HCT116 (cell line): ENCODE measurements at regions not wholly inside any gene's neighbourhood (a gene's known extent, or its start where the extent isn't known, plus 50 kb on each side); places are given as distances from the start of the nearest gene placed in this dataset.

Source experiments
- ATAC-seq: fragments of 200-7000 bp; cut with Tn5 transposase; 2 replicates; pipeline ENCODE4 v1.9.1; 2020; ENCODE audit warnings: mild to moderate bottlenecking, moderate library complexity
- BruUV-seq: library from RNA; stranded (reverse); fragments of 400-500 nt; replicated peaks from 2 replicates; lab custom pipeline; 2021; lab: Mats Ljungman, UMichigan
- CTCF ChIA-PET: fragments of 300-600 bp; sonication (Branson Sonifier 250); formaldehyde crosslinking; loops from one replicate; lab custom pipeline; 2021; ENCODE audit warnings: antibody characterized with exemption; lab: Charles Lee
- POLR2A ChIA-PET: fragments of 300-600, 350-600 bp; sonication (Branson Sonifier 250); formaldehyde crosslinking; loops from one replicate; lab custom pipeline; 2021; ENCODE audit warnings: antibody characterized with exemption; lab: Charles Lee
- RAD21 ChIA-PET, 2 experiments: fragments of 300-600 bp; sonication (Branson Sonifier 250); formaldehyde crosslinking; loops; one replicate each; lab custom pipeline; 2023; ENCODE audit warnings: low total read pairs in 2 of 2; ENCODE audit not compliant: uncharacterized antibody in 2 of 2, unreplicated experiment in 2 of 2, low non-redundant PET in 1 of 2; lab: Charles Lee
- DNase-seq: peaks from one replicate; pipeline ENCODE4 v3.0.0-alpha.2; 2010; ENCODE audit warnings: low read depth, low spot score
- H2AFZ ChIP-seq: fragments of 200-600 bp; shearing (Covaris generic), sonication (generic); 2 replicates; pipeline ENCODE4 v1.6.1; 2017; ENCODE audit warnings: low read depth, mixed run types, mixed read lengths, antibody characterized with exemption, low read length; ENCODE audit not compliant: poor library complexity, severe bottlenecking
- H3K27ac ChIP-seq: 2 replicates; pipeline ENCODE4 v1.5.1; 2012; ENCODE audit warnings: low read depth, low read length
- H3K27me3 ChIP-seq: fragments of 200-600 bp; sonication (generic); 2 replicates; pipeline ENCODE4 v1.6.1; 2016; ENCODE audit warnings: mixed run types, low read length, mixed read lengths; ENCODE audit not compliant: insufficient read depth
- H3K36me3 ChIP-seq, 2 experiments: fragments of 200-500 bp in 1 of 2; fragments of 200-600 bp in 1 of 2; sonication (Bioruptor generic) in 1 of 2; sonication (generic) in 1 of 2; 2 replicates each; pipeline versions ENCODE4 v1.5.1 to v1.6.1; 2014 to 2016; ENCODE audit warnings: low read length in 2 of 2, inconsistent platforms in 1 of 2, mixed read lengths in 1 of 2, mixed run types in 1 of 2; ENCODE audit not compliant: insufficient read depth in 2 of 2, control insufficient read depth in 1 of 2
- H3K4me1 ChIP-seq, 2 experiments: fragments of 200-600 bp in 1 of 2; sonication (generic) in 1 of 2; 2 replicates each; pipeline versions ENCODE4 v1.5.1 to v1.6.1; 2012 to 2017; ENCODE audit warnings: low read length in 2 of 2, inconsistent platforms in 1 of 2, mild to moderate bottlenecking in 1 of 2, mixed read lengths in 1 of 2, mixed run types in 1 of 2, moderate library complexity in 1 of 2; ENCODE audit not compliant: insufficient read depth in 2 of 2, control insufficient read depth in 1 of 2
- H3K4me2 ChIP-seq: fragments of 200-600 bp; sonication (generic); 2 replicates; pipeline ENCODE4 v1.6.1; 2017; ENCODE audit warnings: mixed run types, low read length, mixed read lengths
- H3K4me3 ChIP-seq, 2 experiments: fragments of 200-600 bp in 1 of 2; sonication (generic) in 1 of 2; replicated peaks in 1 of 2; 2 replicates each; pipeline ENCODE4 v1.5.1; 2011 to 2016; ENCODE audit warnings: low read length in 2 of 2, control low read depth in 1 of 2, low read depth in 1 of 2, mild to moderate bottlenecking in 1 of 2, mixed read lengths in 1 of 2, mixed run types in 1 of 2
- H3K79me2 ChIP-seq: fragments of 200-600 bp; sonication (generic); 2 replicates; pipeline ENCODE4 v1.6.1; 2017; ENCODE audit warnings: mild to moderate bottlenecking, mixed run types, low read length, moderate library complexity, mixed read lengths; ENCODE audit not compliant: insufficient read depth
- H3K9ac ChIP-seq: fragments of 200-600 bp; sonication (generic); 2 replicates; pipeline ENCODE4 v1.6.1; 2016; ENCODE audit warnings: low read length, mixed read lengths
- H3K9me2 ChIP-seq: fragments of 200-600 bp; sonication (generic), shearing (Covaris generic); 2 replicates; pipeline ENCODE4 v1.6.1; 2017; ENCODE audit warnings: mixed run types, mild to moderate bottlenecking, moderate library complexity; ENCODE audit not compliant: insufficient read depth
- H3K9me3 ChIP-seq, 2 experiments: fragments of 200-500 bp in 1 of 2; fragments of 200-600 bp in 1 of 2; sonication (Bioruptor generic) in 1 of 2; sonication (generic) in 1 of 2; 2 replicates each; pipeline ENCODE4 v1.6.1; 2014 to 2017; ENCODE audit warnings: low read length in 2 of 2, mixed read lengths in 2 of 2, inconsistent platforms in 1 of 2, low read depth in 1 of 2, mild to moderate bottlenecking in 1 of 2, mixed run types in 1 of 2, moderate library complexity in 1 of 2; ENCODE audit not compliant: control insufficient read depth in 1 of 2, insufficient read depth in 1 of 2
- H4K20me1 ChIP-seq: fragments of 200-600 bp; sonication (generic), shearing (Covaris generic); 2 replicates; pipeline ENCODE4 v1.6.1; 2017; ENCODE audit warnings: mixed run types, mild to moderate bottlenecking, moderate library complexity; ENCODE audit not compliant: insufficient read depth
- CBX3 ChIP-seq: IDR thresholded peaks from 2 replicates; pipeline ENCODE4 v1.6.1; 2012; ENCODE audit warnings: low read depth
- CEBPB ChIP-seq: IDR thresholded peaks from 2 replicates; pipeline ENCODE4 v1.6.1; 2012; ENCODE audit warnings: low read depth
- EGR1 ChIP-seq: IDR thresholded peaks from 2 replicates; pipeline ENCODE4 v1.6.1; 2012; ENCODE audit warnings: low read depth
- FOSL1 ChIP-seq: IDR thresholded peaks from 2 replicates; pipeline ENCODE4 v1.6.1; 2012; ENCODE audit warnings: low read depth
- JUND ChIP-seq: IDR thresholded peaks from 2 replicates; pipeline ENCODE4 v1.6.1; 2012
- SIN3A ChIP-seq: IDR thresholded peaks from 2 replicates; pipeline ENCODE4 v1.6.1; 2012; ENCODE audit warnings: low read depth
- SRF ChIP-seq: IDR thresholded peaks from 2 replicates; pipeline ENCODE4 v1.6.1; 2012; ENCODE audit warnings: low read depth
- ZFX ChIP-seq: fragments of 450-650 bp; IDR thresholded peaks from 2 replicates; pipeline ENCODE4 v1.6.1; 2017
- ZNF274 ChIP-seq: fragments of 200-500 bp; sonication (Bioruptor generic); IDR thresholded peaks from 2 replicates; pipeline ENCODE4 v1.6.1; 2014; ENCODE audit warnings: mild to moderate bottlenecking, low read depth, low read length, inconsistent platforms
- intact Hi-C: fragments of 100-400 bp; cut with micrococcal nuclease; formaldehyde crosslinking; loops from 2 replicates; pipeline ENCODE4 v1.10.0; 2022
- TF ChIP-seq, protein P1 (sequence below): IDR thresholded peaks from 2 replicates; pipeline ENCODE4 v1.6.1; 2012; ENCODE audit warnings: low read depth
- TF ChIP-seq, protein P2 (sequence below): IDR thresholded peaks from 2 replicates; pipeline ENCODE4 v1.6.1; 2011; ENCODE audit warnings: mild to moderate bottlenecking, low read length, moderate library complexity; ENCODE audit not compliant: insufficient replicate concordance; ENCODE audit errors: extremely low read depth

DNA sequence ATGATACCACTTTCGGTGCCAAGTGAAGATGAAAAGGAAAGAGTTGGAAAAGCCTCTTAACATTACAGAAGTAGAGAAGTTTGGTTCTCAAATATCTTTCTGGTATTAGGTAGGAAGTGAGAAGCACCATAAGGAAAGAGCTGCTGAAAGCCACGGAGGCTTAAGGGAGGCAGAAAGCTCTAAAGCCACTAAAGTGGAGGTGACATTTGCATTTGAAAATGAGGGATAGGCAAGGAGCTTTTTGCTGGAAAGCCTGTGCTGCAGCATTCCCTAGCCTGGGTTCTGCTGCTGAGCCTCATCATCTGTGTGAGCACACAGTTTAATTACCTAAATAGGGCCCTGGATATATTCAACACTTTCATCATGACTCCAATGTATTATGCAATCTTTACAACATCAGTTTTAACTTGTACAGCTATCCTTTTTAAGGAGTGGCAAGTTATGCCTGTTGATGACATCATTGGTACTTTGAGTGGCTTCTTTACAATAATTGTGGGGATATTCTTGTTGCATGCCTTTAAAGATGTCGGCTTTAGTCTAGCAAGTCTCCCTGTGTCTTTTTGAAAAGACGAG lies 315.4 kb downstream of the RBM26 start:
- H3K36me3 ChIP-seq: no peaks in the 10 kb centered on the region
- no peaks in the 10 kb centered on the region for H3K9me2 ChIP-seq
- BruUV-seq: no TSS peak
- H3K27me3 ChIP-seq: peaks cover 4% of the 10 kb centered on the region; the same call in 1 of the 2 replicates
- ChIA-PET POLR2A (no interaction called here), RAD21 (no interaction called here), CTCF (no interaction called here)
- ATAC-seq: no peak
- no peak overlapping the region for H3K4me2 ChIP-seq
- H3K27ac ChIP-seq: no peak overlapping the region
- H3K4me1 ChIP-seq: no peaks in the 10 kb centered on the region
- H3K4me3 ChIP-seq: no peak overlapping the region
- H4K20me1 ChIP-seq: no peaks in the 10 kb centered on the region
- DNase-seq: no peak
- TF ChIP-seq SIN3A (no peak), ZFX (no peak), SRF (no peak), EGR1 (no peak), CEBPB (no peak), FOSL1 (no peak), JUND (no peak), CBX3 (no peak), ZNF274 (no peak)
- TF ChIP-seq, protein P1, sequence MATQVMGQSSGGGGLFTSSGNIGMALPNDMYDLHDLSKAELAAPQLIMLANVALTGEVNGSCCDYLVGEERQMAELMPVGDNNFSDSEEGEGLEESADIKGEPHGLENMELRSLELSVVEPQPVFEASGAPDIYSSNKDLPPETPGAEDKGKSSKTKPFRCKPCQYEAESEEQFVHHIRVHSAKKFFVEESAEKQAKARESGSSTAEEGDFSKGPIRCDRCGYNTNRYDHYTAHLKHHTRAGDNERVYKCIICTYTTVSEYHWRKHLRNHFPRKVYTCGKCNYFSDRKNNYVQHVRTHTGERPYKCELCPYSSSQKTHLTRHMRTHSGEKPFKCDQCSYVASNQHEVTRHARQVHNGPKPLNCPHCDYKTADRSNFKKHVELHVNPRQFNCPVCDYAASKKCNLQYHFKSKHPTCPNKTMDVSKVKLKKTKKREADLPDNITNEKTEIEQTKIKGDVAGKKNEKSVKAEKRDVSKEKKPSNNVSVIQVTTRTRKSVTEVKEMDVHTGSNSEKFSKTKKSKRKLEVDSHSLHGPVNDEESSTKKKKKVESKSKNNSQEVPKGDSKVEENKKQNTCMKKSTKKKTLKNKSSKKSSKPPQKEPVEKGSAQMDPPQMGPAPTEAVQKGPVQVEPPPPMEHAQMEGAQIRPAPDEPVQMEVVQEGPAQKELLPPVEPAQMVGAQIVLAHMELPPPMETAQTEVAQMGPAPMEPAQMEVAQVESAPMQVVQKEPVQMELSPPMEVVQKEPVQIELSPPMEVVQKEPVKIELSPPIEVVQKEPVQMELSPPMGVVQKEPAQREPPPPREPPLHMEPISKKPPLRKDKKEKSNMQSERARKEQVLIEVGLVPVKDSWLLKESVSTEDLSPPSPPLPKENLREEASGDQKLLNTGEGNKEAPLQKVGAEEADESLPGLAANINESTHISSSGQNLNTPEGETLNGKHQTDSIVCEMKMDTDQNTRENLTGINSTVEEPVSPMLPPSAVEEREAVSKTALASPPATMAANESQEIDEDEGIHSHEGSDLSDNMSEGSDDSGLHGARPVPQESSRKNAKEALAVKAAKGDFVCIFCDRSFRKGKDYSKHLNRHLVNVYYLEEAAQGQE: no peak
- TF ChIP-seq, protein P2, sequence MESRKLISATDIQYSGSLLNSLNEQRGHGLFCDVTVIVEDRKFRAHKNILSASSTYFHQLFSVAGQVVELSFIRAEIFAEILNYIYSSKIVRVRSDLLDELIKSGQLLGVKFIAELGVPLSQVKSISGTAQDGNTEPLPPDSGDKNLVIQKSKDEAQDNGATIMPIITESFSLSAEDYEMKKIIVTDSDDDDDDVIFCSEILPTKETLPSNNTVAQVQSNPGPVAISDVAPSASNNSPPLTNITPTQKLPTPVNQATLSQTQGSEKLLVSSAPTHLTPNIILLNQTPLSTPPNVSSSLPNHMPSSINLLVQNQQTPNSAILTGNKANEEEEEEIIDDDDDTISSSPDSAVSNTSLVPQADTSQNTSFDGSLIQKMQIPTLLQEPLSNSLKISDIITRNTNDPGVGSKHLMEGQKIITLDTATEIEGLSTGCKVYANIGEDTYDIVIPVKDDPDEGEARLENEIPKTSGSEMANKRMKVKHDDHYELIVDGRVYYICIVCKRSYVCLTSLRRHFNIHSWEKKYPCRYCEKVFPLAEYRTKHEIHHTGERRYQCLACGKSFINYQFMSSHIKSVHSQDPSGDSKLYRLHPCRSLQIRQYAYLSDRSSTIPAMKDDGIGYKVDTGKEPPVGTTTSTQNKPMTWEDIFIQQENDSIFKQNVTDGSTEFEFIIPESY: no peak
- no peak overlapping the region for H3K9ac ChIP-seq
- H2AFZ ChIP-seq: no peak overlapping the region
- H3K79me2 ChIP-seq: no peaks in the 10 kb centered on the region
- no peaks in the 10 kb centered on the region for H3K9me3 ChIP-seq
- intact Hi-C loops: no loop called here
